Activated naive CD4-positive, alpha-beta T cell treated with anti-CD3 and anti-CD28 coated beads, Interleukin-2, amount 50 U/mL, for 72 hours (primary cell): ENCODE measurements at regions not wholly inside any gene's neighbourhood (a gene's known extent, or its start where the extent isn't known, plus 50 kb on each side); places are given as distances from the start of the nearest gene placed in this dataset.
"Not testable (repeated sequence)": the region's sequence is repeated elsewhere in the genome, so short reads cannot be mapped to it uniquely, and the experiment has no call there.

Source experiments
- ATAC-seq, 2 donors: fragments of 150-1000 bp; cut with Tn5 transposase; 2 replicates each; pipeline ENCODE4 v1.10.0; 2021; ENCODE audit warnings: mild to moderate bottlenecking in 2 of 2, moderate library complexity in 2 of 2
- DNase-seq, 2 donors: peaks; one replicate each; pipeline ENCODE4 v3.0.0; 2021 to 2022; ENCODE audit warnings: low spot score in 2 of 2
- H3K27ac Mint-ChIP-seq, 2 donors: one replicate each; pipeline ENCODE4 v1.8.0; 2022; ENCODE audit warnings: mild to moderate bottlenecking in 2 of 2, mixed read lengths in 2 of 2
- H3K36me3 Mint-ChIP-seq, 2 donors: one replicate each; pipeline ENCODE4 v1.8.0; 2022; ENCODE audit warnings: mixed read lengths in 2 of 2
- H3K9me3 Mint-ChIP-seq, 2 donors: one replicate each; pipeline ENCODE4 v1.8.0; 2022; ENCODE audit warnings: mixed read lengths in 2 of 2

GRCh38 chr20:53786445-53787267 lies 193.0 kb upstream of the ZNF217 start:
- ATAC-seq = no peak
- Mint-ChIP-seq H3K27ac (no peak overlapping the region), H3K36me3 (peaks cover 0 to 7% of the 10 kb centered on the region in 2 donors), H3K9me3 (peaks cover 0 to 5% of the 10 kb centered on the region in 2 donors)
- no peak for DNase-seq

GRCh38 chr20:53786071-53786444 lies 192.4 kb upstream of the ZNF217 start:
- Mint-ChIP-seq H3K27ac (no peak overlapping the region), H3K36me3 (peaks cover 0 to 7% of the 10 kb centered on the region in 2 donors), H3K9me3 (peaks cover 0 to 5% of the 10 kb centered on the region in 2 donors)
- DNase-seq (no peak), ATAC-seq (no peak)

GRCh38 chr20:53785320-53785719 lies 191.7 kb upstream of the ZNF217 start:
- peaks cover 0 to 5% of the 10 kb centered on the region in 2 donors for H3K9me3 Mint-ChIP-seq
- peaks cover 0 to 7% of the 10 kb centered on the region in 2 donors for H3K36me3 Mint-ChIP-seq
- ATAC-seq (no peak), DNase-seq (no peak)
- H3K27ac Mint-ChIP-seq = no peak overlapping the region

DNA sequence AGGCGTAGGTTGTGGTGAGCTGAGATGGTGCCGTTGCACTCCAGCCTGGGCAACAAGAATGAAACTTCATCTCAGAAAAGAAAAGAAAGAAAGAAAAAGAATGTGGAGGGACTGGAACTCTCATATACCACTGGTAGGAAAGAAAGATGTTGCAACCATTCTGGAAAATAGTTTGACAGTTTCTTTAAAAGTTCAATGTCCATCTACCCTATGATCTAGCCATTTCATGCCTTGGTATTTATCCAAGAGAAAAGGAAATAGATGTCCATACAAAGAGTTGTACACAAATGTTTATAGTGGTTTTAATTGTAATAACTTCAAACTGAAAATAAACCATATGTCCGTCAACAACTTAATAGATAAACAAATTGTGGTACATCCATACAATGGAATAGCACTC lies 190.1 kb upstream of the ZNF217 start:
- DNase-seq (no peak), ATAC-seq (no peak)
- Mint-ChIP-seq H3K9me3 (peaks cover 0 to 5% of the 10 kb centered on the region in 2 donors), H3K36me3 (peaks cover 0 to 7% of the 10 kb centered on the region in 2 donors), H3K27ac (no peak overlapping the region)

DNA sequence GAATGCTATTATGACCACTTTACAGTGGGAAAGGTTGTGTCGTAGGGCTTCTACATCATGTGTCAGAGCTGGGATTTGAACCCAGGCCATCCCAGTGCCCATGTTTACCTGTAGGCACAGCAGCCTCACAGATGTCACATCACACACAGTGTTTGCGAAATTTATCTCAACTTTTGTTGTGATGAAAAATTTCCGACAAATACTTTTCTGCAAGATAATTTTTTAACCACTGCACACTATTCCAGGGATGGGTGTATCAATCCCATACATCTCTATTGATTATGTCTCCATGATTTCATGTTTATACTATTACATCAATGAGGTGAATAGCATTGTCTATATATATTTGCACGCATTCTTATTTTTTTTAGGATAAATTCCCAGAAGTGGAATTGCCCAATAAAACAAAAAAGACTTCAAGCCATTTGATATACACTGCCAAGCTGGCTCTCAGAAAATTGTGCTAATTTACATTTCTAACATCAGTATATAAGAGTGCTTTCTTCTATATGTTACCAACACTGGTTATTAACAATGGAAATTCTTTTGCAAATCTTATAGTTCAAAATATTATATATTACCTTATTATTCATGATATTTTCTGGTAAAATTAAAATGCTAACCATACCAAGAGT lies 189.1 kb upstream of the ZNF217 start:
- peaks cover 0 to 5% of the 10 kb centered on the region in 2 donors for H3K9me3 Mint-ChIP-seq
- ATAC-seq (no peak), DNase-seq (no peak)
- H3K36me3 Mint-ChIP-seq = peaks cover 0 to 7% of the 10 kb centered on the region in 2 donors
- no peak overlapping the region for H3K27ac Mint-ChIP-seq

DNA sequence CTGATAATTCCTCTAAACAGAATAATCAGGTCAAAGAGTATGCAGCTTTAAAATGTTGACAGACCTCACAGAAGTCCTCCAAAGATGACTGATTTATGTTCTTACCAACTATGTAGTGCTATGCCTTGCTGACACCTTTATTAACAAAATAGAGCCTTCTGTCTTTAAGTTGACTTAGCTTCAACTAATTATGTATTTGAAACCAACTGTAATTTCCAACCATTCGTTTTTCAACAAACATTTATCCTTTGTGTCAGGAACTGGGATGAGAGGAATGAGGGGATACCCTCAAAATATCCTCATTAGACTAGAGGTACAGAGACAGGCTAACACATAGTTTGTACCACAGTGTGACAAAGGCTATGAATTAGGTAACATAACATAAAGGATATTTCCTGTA lies 186.2 kb upstream of the ZNF217 start:
- no peak overlapping the region for H3K27ac Mint-ChIP-seq

GRCh38 chr20:53778736-53779135 lies 185.1 kb upstream of the ZNF217 start:
- no peak overlapping the region for H3K27ac Mint-ChIP-seq
- no peaks in the 10 kb centered on the region for H3K36me3 Mint-ChIP-seq
- DNase-seq (no peak), ATAC-seq (no peak)
- no peaks in the 10 kb centered on the region for H3K9me3 Mint-ChIP-seq

More for the DNA sequence above, 186.2 kb upstream of the ZNF217 start:
- ATAC-seq (no peak), DNase-seq (no peak)
- Mint-ChIP-seq H3K36me3 (peaks cover 0 to 7% of the 10 kb centered on the region in 2 donors), H3K9me3 (peaks cover 0 to 5% of the 10 kb centered on the region in 2 donors)

DNA sequence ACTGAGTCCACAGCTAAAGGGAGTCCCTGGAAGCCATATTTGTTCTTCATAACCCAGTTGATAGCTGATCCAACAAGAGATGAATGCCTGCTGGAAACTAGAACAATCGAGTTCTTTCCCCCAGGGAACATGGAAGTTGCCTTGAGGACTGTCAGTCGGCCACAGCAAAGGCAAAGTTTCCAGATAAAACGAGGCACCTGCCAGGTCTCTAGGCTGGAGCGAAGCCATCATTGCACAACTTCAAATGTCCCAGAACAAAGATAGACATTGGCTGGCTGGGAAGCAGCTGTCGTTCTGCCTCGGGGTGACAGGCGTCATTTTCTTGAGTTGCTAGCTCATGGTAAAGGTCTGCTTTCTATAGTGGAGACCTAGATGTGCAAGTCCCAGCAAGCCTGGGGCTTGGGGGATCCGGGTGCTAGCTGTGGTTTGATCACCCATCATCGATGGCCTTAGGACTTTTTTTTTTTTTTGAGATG lies 184.4 kb upstream of the ZNF217 start:
- DNase-seq (no peak), ATAC-seq (no peak)
- no peaks in the 10 kb centered on the region for H3K36me3 Mint-ChIP-seq
- no peak overlapping the region for H3K27ac Mint-ChIP-seq
- no peaks in the 10 kb centered on the region for H3K9me3 Mint-ChIP-seq

- not testable (repeated sequence) for H3K27ac Mint-ChIP-seq, ATAC-seq, H3K36me3 Mint-ChIP-seq, H3K9me3 Mint-ChIP-seq, DNase-seq
Observed at GRCh38 chr20:53777402-53777801, 183.8 kb upstream of the ZNF217 start.

DNA sequence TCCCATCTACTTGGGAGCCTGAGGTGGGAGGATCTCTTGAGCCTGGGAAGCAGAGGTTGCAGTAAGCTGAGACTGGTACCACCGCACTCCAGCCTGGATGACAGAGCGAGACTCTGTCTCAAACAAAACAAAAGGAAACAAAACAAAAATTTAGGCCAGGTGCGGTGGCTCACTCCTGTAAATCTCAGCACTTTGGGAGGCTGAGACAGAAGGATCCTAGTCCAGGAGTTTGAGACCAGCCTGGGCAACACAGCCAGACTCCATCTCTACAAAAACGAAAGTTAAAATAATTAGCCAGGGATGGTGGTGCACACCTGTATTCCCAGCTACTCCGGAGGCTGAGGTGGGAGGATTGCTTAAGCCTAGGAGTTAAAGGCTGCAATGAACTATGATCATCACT lies 183.2 kb upstream of the ZNF217 start:
- no peak overlapping the region for H3K27ac Mint-ChIP-seq
- no peak for ATAC-seq

DNA sequence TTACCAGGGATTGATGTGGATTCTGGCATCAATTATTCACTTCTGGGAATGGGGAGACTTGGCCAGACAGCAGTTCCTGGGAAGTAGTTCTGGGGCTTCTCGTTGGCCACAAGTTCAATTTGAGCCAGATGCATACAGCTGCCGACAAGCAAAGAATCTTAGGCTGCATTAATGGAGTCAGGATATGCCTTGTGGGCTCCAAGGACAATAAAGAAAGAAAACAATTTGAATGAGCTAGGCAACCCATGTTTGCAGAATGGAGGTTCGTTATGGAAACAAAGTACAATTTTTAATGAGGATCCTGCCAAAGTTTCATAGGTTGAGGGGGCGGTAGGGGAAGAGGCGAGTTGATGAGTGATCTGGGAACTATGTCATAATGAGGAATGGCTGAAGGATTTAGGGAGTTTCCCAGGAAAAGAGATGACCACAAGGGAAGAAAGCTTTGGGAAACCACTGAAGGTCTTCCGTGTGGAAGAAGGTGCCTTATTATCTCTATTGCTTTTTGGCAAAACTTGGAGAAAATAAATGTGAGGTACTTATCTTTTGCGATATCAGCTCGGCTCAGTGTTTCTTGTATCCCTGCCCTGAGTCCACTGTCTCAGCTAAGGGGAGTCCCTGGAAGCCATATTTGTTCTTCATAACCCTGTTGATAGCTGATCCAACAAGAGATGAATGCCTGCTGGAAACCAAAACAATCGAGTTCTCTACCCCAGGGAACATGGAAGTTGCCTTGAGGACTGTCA lies 181.0 kb upstream of the ZNF217 start:
- Mint-ChIP-seq H3K36me3 (no peaks in the 10 kb centered on the region), H3K27ac (peak overlapping the region in 1 of 2 donors; percentile 17), H3K9me3 (no peaks in the 10 kb centered on the region)
- DNase-seq = no peak
- ATAC-seq = no peak

More for the DNA sequence above, 183.2 kb upstream of the ZNF217 start:
- H3K9me3 Mint-ChIP-seq = no peaks in the 10 kb centered on the region
- no peaks in the 10 kb centered on the region for H3K36me3 Mint-ChIP-seq
- DNase-seq = no peak

- DNase-seq (no peak), ATAC-seq (peak; percentile 70 to 96)
- Mint-ChIP-seq H3K9me3 (no peaks in the 10 kb centered on the region), H3K36me3 (no peaks in the 10 kb centered on the region), H3K27ac (no peak overlapping the region)
Observed at GRCh38 chr20:53773792-53774401, 180.3 kb upstream of the ZNF217 start.

DNA sequence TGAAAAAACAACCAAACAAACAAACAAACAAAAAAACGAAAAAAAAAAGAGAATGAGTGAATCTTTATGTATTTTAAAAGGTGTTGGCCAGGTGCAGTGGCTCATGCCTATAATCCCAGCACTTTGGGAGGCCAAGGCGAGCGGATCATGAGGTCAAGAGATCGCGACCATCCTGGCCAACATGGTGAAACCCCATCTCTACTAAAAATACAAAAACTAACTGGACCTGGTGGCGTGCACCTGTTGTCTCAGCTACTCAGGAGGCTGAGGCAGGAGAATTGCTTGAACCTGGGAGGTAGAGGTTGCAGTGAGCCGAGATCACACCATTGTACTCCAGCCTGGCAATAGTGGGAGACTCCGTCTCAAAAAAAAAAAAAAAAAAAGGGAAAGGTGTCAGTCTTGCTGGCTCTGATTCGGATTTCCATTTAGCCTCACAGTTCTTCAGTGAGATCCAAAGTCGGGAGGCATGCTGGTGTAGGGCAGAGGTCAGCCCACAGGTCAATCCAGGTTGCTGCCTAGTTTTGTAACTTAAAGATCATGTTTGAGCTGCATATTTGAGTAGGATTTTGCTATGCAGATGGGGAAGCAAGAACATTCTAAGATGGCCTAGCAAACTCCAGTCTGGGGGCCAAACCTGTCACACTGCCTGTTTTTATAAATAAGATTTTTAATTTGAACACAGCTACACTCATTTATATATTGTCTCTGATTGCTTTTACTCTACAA lies 179.6 kb upstream of the ZNF217 start:
- ATAC-seq, DNase-seq, H3K9me3 Mint-ChIP-seq, H3K36me3 Mint-ChIP-seq: not testable (repeated sequence)
- peak overlapping the region in 1 of 2 donors; percentile 50 for H3K27ac Mint-ChIP-seq

DNA sequence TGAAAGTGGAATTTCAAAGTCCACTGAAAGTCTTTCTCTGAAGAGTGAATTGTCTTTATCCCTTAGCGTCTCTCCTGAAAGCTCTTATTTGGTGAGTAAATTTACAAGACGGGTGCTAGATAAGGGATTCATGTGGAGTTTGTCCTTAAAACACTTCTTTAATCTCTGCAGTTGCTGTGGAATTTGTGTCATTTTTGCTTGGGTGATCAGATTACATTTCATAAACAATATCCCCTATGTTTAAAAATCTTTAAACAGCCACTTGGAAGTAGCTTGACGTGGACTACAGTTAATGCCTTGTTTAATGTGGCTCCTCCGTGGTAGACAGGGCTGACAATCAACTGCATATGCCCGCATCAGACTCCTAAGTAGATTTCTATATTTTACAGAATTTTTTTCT lies 175.4 kb upstream of the ZNF217 start:
- no peaks in the 10 kb centered on the region for H3K36me3 Mint-ChIP-seq
- ATAC-seq (no peak), DNase-seq (no peak)
- H3K27ac Mint-ChIP-seq = no peak overlapping the region
- H3K9me3 Mint-ChIP-seq = no peaks in the 10 kb centered on the region

- peak overlapping the region in 1 of 2 donors; percentile 22 for H3K27ac Mint-ChIP-seq
- no peaks in the 10 kb centered on the region for H3K36me3 Mint-ChIP-seq
- no peak for ATAC-seq
Observed at GRCh38 chr20:53768329-53768728, 174.7 kb upstream of the ZNF217 start.

More at GRCh38 chr20:53768329-53768728, 174.7 kb upstream of the ZNF217 start:
- no peaks in the 10 kb centered on the region for H3K9me3 Mint-ChIP-seq
- DNase-seq = no peak
